Suprapubic skin (tissue), 4 donors: ENCODE measurements at regions not wholly inside any gene's neighbourhood (a gene's known extent, or its start where the extent isn't known, plus 50 kb on each side); places are given as distances from the start of the nearest gene placed in this dataset.

Source experiments
- DNase-seq, 2 donors: peaks; one replicate each; pipeline ENCODE4 v3.0.0-alpha.2; 2019; ENCODE audit warnings: low spot score in 2 of 2
- H3K27ac ChIP-seq: fragments of 200-600 bp; sonication (generic); one replicate; pipeline ENCODE4 v1.5.1; 2019
- H3K27me3 ChIP-seq: fragments of 200-600 bp; sonication (generic); one replicate; pipeline ENCODE4 v1.5.1; 2019
- H3K36me3 ChIP-seq: fragments of 200-600 bp; sonication (generic); one replicate; pipeline ENCODE4 v1.5.1; 2019
- H3K4me1 ChIP-seq: fragments of 200-600 bp; sonication (generic); one replicate; pipeline ENCODE4 v1.5.1; 2019
- H3K4me3 ChIP-seq: fragments of 200-600 bp; sonication (generic); one replicate; pipeline ENCODE4 v1.5.1; 2019; ENCODE audit warnings: mild to moderate bottlenecking
- H3K9me3 ChIP-seq: fragments of 200-600 bp; sonication (generic); one replicate; pipeline ENCODE4 v1.5.1; 2019
- CTCF ChIP-seq, 2 donors: fragments of 200-600 bp in 1 of 2; fragments of 450-650 bp in 1 of 2; sonication (generic) in 1 of 2; IDR thresholded peaks; one replicate each; pipeline ENCODE4 v1.5.1; 2016 to 2019; ENCODE audit warnings: antibody characterized with exemption in 2 of 2, mild to moderate bottlenecking in 1 of 2, moderate library complexity in 1 of 2
- EP300 ChIP-seq: sonication (generic); formaldehyde crosslinking; IDR thresholded peaks from one replicate; pipeline ENCODE4 v1.6.1; 2017; ENCODE audit warnings: antibody characterized with exemption
- POLR2A ChIP-seq, 2 donors: fragments of 450-650 bp; IDR thresholded peaks; one replicate each; pipeline ENCODE4 v1.6.1; 2017; ENCODE audit warnings: antibody characterized with exemption in 2 of 2, mild to moderate bottlenecking in 2 of 2, moderate library complexity in 2 of 2
- POLR2AphosphoS5 ChIP-seq, 3 donors: sonication (generic); formaldehyde crosslinking; IDR thresholded peaks; one replicate each; pipeline ENCODE4 v1.6.1; 2017; ENCODE audit warnings: antibody characterized with exemption in 3 of 3
- WGBS: methylation state at CpG from one replicate; pipeline ENCODE4 v1.1.5; 2018; 5-methylcytosine and 5-hydroxymethylcytosine counted together

- no peaks in the 10 kb centered on the region for H3K36me3 ChIP-seq
- no peaks in the 10 kb centered on the region for H3K27me3 ChIP-seq
- no peak overlapping the region for H3K27ac ChIP-seq
- WGBS: 98% methylated on average over 1 of the region's 1 CpG
- H3K4me1 ChIP-seq: no peaks in the 10 kb centered on the region
- H3K9me3 ChIP-seq: no peaks in the 10 kb centered on the region
- TF ChIP-seq EP300 (no peak), POLR2AphosphoS5 (IDR thresholded peaks at IDR 0.05) (no peak)
- DNase-seq: no peak
- H3K4me3 ChIP-seq: no peak overlapping the region
Measured at GRCh38 chr3:116806351-116806750, 96.8 kb downstream of the TUSC7 start.

- H3K36me3 ChIP-seq: no peaks in the 10 kb centered on the region
- no peaks in the 10 kb centered on the region for H3K4me1 ChIP-seq
- TF ChIP-seq CTCF (IDR thresholded peaks at IDR 0.05) (no peak), POLR2AphosphoS5 (IDR thresholded peaks at IDR 0.05) (no peak), POLR2A (IDR thresholded peaks at IDR 0.05) (no peak), EP300 (no peak)
- DNase-seq: no peak
- H3K9me3 ChIP-seq: no peaks in the 10 kb centered on the region
- H3K27me3 ChIP-seq: no peaks in the 10 kb centered on the region
- H3K4me3 ChIP-seq: no peak overlapping the region
- no peak overlapping the region for H3K27ac ChIP-seq
- WGBS: 89% methylated on average over 1 of the region's 1 CpG
Measured at GRCh38 chr3:116808725-116809124, 99.1 kb downstream of the TUSC7 start.

GRCh38 chr3:116809208-116809607 lies 99.6 kb downstream of the TUSC7 start:
- H3K36me3 ChIP-seq: no peaks in the 10 kb centered on the region

GRCh38 chr3:116811754-116812153 lies 102.2 kb downstream of the TUSC7 start:
- no peak for TF ChIP-seq EP300
- TF ChIP-seq CTCF (IDR thresholded peaks at IDR 0.05): no peak
- no peak for TF ChIP-seq POLR2AphosphoS5 (IDR thresholded peaks at IDR 0.05)
- no peak for TF ChIP-seq POLR2A (IDR thresholded peaks at IDR 0.05)
- DNase-seq: no peak
- Histone ChIP-seq H3K4me1 (no peaks in the 10 kb centered on the region), H3K27me3 (no peaks in the 10 kb centered on the region), H3K36me3 (no peaks in the 10 kb centered on the region), H3K4me3 (no peak overlapping the region), H3K27ac (no peak overlapping the region), H3K9me3 (no peaks in the 10 kb centered on the region)
- 85% methylated on average over 3 of the region's 3 CpGs for WGBS

More at GRCh38 chr3:116809208-116809607, 99.6 kb downstream of the TUSC7 start:
- no peaks in the 10 kb centered on the region for H3K27me3 ChIP-seq
- 85% methylated on average over 4 of the region's 4 CpGs for WGBS
- no peak overlapping the region for H3K27ac ChIP-seq
- H3K4me3 ChIP-seq: no peak overlapping the region
- H3K4me1 ChIP-seq: no peaks in the 10 kb centered on the region
- H3K9me3 ChIP-seq: no peaks in the 10 kb centered on the region
- no peak for DNase-seq
- no peak for TF ChIP-seq CTCF (IDR thresholded peaks at IDR 0.05)
- no peak for TF ChIP-seq POLR2A (IDR thresholded peaks at IDR 0.05)
- no peak for TF ChIP-seq EP300
- no peak for TF ChIP-seq POLR2AphosphoS5 (IDR thresholded peaks at IDR 0.05)

- no peak for DNase-seq
- no peaks in the 10 kb centered on the region for H3K9me3 ChIP-seq
- no peak overlapping the region for H3K27ac ChIP-seq
- no peaks in the 10 kb centered on the region for H3K4me1 ChIP-seq
- H3K36me3 ChIP-seq: no peaks in the 10 kb centered on the region
- no peak overlapping the region for H3K4me3 ChIP-seq
- TF ChIP-seq POLR2A (IDR thresholded peaks at IDR 0.05): no peak
- no peak for TF ChIP-seq POLR2AphosphoS5 (IDR thresholded peaks at IDR 0.05)
- H3K27me3 ChIP-seq: no peaks in the 10 kb centered on the region
Measured at GRCh38 chr3:116812949-116813348, 103.4 kb downstream of the TUSC7 start.

GRCh38 chr3:116815321-116815720 lies 105.7 kb downstream of the TUSC7 start:
- Histone ChIP-seq H3K27me3 (no peaks in the 10 kb centered on the region), H3K9me3 (no peaks in the 10 kb centered on the region), H3K36me3 (no peaks in the 10 kb centered on the region), H3K4me1 (no peaks in the 10 kb centered on the region), H3K27ac (no peak overlapping the region), H3K4me3 (no peak overlapping the region)
- WGBS: 82% methylated on average over 1 of the region's 1 CpG
- TF ChIP-seq EP300 (no peak), POLR2A (IDR thresholded peaks at IDR 0.05) (no peak), CTCF (IDR thresholded peaks at IDR 0.05) (no peak), POLR2AphosphoS5 (IDR thresholded peaks at IDR 0.05) (no peak)
- DNase-seq: no peak
